ENCODE measurements at regions not wholly inside any gene's neighbourhood (a gene's known extent, or its start where the extent isn't known, plus 50 kb on each side); places are given as distances from the start of the nearest gene placed in this dataset.

- CTCF ChIA-PET, result interaction anchor here (1.9 kb wide), 1 partner anchor 146 kb away, joined by 14 read pairs; no protein-coding TSS in a partner anchor
These were observed 109.7 kb upstream of the GMDS start for GRCh38 chr6:2355150-2355549.

DNA sequence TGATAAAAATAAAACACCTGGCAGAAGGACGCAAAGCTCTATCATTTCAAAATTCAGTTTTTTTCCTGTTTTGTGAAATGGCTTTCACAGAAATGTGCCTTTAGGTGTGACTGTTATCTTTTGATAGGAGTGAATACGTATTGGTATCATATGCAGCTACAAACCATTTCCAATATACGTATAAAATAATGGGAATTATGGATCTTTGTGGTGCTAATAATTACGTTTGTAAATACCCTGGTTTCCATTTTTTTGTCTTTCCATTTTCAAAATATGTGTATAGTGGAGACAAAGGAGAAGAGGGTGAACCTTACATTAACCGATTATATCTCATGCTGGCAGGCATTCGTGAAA lies 108.7 kb upstream of the GMDS start:
- POLR2A ChIA-PET (ENCODE audit: unreplicated experiment), result no interaction called here
- no TSS peak for BruUV-seq (replicated peaks)
- H3K79me2 ChIP-seq (ENCODE audit: low read depth), result no peaks in the 10 kb centered on the region
- no peak overlapping the region for H3K4me2 ChIP-seq
- no peak for DNase-seq
- no peaks in the 10 kb centered on the region for H3K9me2 ChIP-seq (ENCODE audit: insufficient read depth)
- no peaks in the 10 kb centered on the region for H3F3A ChIP-seq (ENCODE audit: insufficient read depth, low read depth)
- no peak overlapping the region for H3K4me3 ChIP-seq
- peaks cover 6% of the 10 kb centered on the region; the same call in 1 of the 2 replicates for H3K4me1 ChIP-seq (replicated peaks; ENCODE audit: insufficient read depth)
- no peaks in the 10 kb centered on the region for H4K20me1 ChIP-seq (ENCODE audit: insufficient read depth)
- no peaks in the 10 kb centered on the region for H3K36me3 ChIP-seq (ENCODE audit: low read depth)
- CTCF ChIA-PET, result interaction anchor here (0.5 to 1.9 kb wide), 6 partner anchors 80 to 747 kb away, joined by 3 to 14 read pairs (median 4); no protein-coding TSS in a partner anchor
- no peaks in the 10 kb centered on the region for H3K27me3 ChIP-seq (ENCODE audit: insufficient read depth, low read depth)
- H3K27ac ChIP-seq, result no peak overlapping the region
- TF ChIP-seq, protein P1, sequence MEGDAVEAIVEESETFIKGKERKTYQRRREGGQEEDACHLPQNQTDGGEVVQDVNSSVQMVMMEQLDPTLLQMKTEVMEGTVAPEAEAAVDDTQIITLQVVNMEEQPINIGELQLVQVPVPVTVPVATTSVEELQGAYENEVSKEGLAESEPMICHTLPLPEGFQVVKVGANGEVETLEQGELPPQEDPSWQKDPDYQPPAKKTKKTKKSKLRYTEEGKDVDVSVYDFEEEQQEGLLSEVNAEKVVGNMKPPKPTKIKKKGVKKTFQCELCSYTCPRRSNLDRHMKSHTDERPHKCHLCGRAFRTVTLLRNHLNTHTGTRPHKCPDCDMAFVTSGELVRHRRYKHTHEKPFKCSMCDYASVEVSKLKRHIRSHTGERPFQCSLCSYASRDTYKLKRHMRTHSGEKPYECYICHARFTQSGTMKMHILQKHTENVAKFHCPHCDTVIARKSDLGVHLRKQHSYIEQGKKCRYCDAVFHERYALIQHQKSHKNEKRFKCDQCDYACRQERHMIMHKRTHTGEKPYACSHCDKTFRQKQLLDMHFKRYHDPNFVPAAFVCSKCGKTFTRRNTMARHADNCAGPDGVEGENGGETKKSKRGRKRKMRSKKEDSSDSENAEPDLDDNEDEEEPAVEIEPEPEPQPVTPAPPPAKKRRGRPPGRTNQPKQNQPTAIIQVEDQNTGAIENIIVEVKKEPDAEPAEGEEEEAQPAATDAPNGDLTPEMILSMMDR (conservative IDR thresholded peaks at IDR 0.05), result peak; percentile 23; the same call in 1 of the 2 replicates
- no peak for TF ChIP-seq EZH2 (IDR thresholded peaks at IDR 0.05; ENCODE audit: low read depth)
- no peaks in the 10 kb centered on the region for H3K9me3 ChIP-seq (ENCODE audit: insufficient read depth, low read depth)
- H2AFZ ChIP-seq, result no peak overlapping the region
- intact Hi-C loops (cut with micrococcal nuclease; ENCODE audit: unreplicated experiment), result loop anchor here (1.0 to 2.0 kb wide), 5 partner anchors 95 to 757 kb away; no protein-coding TSS in a partner anchor

More at GRCh38 chr6:2355150-2355549, 109.7 kb upstream of the GMDS start:
- no peaks in the 10 kb centered on the region for H3K9me2 ChIP-seq (ENCODE audit: insufficient read depth)
- intact Hi-C loops (cut with micrococcal nuclease; ENCODE audit: unreplicated experiment), result loop anchor here (2.0 kb wide), 3 partner anchors 94 to 758 kb away; no protein-coding TSS in a partner anchor
- H3K4me1 ChIP-seq (replicated peaks; ENCODE audit: insufficient read depth), result peaks cover 6% of the 10 kb centered on the region; the same call in 1 of the 2 replicates
- no peaks in the 10 kb centered on the region for H3K79me2 ChIP-seq (ENCODE audit: low read depth)
- H3K4me3 ChIP-seq, result no peak overlapping the region
- H3K36me3 ChIP-seq (ENCODE audit: low read depth), result no peaks in the 10 kb centered on the region
- no peaks in the 10 kb centered on the region for H4K20me1 ChIP-seq (ENCODE audit: insufficient read depth)
- no peaks in the 10 kb centered on the region for H3F3A ChIP-seq (ENCODE audit: insufficient read depth, low read depth)
- H2AFZ ChIP-seq, result no peak overlapping the region
- no peak for TF ChIP-seq EZH2 (IDR thresholded peaks at IDR 0.05; ENCODE audit: low read depth)
- TF ChIP-seq, protein P1 (conservative IDR thresholded peaks at IDR 0.05), result no peak
- no peak overlapping the region for H3K27ac ChIP-seq
- no peaks in the 10 kb centered on the region for H3K9me3 ChIP-seq (ENCODE audit: insufficient read depth, low read depth)
- H3K4me2 ChIP-seq, result no peak overlapping the region
- BruUV-seq (replicated peaks), result no TSS peak
- POLR2A ChIA-PET (ENCODE audit: unreplicated experiment), result no interaction called here
- no peaks in the 10 kb centered on the region for H3K27me3 ChIP-seq (ENCODE audit: insufficient read depth, low read depth)
- DNase-seq, result no peak

DNA sequence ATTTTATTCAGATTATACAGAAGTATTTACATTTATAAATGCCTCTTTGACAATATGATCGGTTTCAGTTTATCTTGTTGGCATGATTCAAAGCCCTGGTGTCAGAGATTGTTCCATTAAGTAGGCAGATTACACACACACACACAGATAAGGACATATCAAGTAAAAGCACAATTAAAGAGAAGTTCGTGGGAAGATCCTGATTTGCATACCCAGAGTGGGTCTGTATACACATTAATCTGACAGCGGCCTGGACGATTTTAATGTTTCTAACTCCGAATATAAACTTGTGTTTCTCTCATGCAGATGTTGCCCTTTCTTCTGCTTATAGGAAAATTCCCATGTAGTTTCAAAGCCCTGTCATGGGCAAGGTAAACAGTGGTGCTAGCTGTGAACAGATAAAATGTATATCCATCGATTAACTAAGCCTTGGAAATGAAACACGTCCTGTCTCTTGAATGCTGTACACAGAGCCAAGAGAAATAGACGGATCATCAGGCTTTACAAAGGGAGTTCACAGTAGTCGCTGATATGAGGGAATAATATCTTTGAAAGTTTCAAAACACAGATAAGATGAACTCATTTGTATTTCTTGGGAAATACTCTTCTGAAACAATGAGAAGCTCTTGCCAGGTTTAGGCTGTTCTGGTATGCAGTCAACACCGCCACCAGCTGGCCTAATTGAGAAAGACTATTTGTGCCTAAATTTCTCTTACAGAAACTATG lies 108.2 kb upstream of the GMDS start:
- no peaks in the 10 kb centered on the region for H3K79me2 ChIP-seq (ENCODE audit: low read depth)
- H3K4me1 ChIP-seq (replicated peaks; ENCODE audit: insufficient read depth), result peaks cover 6% of the 10 kb centered on the region; the same call in 1 of the 2 replicates
- H3K9me3 ChIP-seq (ENCODE audit: insufficient read depth, low read depth), result no peaks in the 10 kb centered on the region
- TF ChIP-seq EZH2 (IDR thresholded peaks at IDR 0.05; ENCODE audit: low read depth), result no peak
- TF ChIP-seq, protein P1 (conservative IDR thresholded peaks at IDR 0.05), result peak; percentile 79
- intact Hi-C loops (cut with micrococcal nuclease; ENCODE audit: unreplicated experiment), result loop anchor here (1.0 to 2.0 kb wide), 5 partner anchors 95 to 757 kb away; no protein-coding TSS in a partner anchor
- no peaks in the 10 kb centered on the region for H4K20me1 ChIP-seq (ENCODE audit: insufficient read depth)
- ChIA-PET CTCF (interaction anchor here (0.5 to 1.9 kb wide), 6 partner anchors 80 to 747 kb away, joined by 3 to 14 read pairs (median 4); no protein-coding TSS in a partner anchor), POLR2A (ENCODE audit: unreplicated experiment) (interaction anchor here (0.6 kb wide), 1 partner anchor 189 kb away, joined by 3 read pairs; no protein-coding TSS in a partner anchor)
- H3K4me3 ChIP-seq, result no peak overlapping the region
- no TSS peak for BruUV-seq (replicated peaks)
- DNase-seq, result peak; percentile 60 to 62
- no peak overlapping the region for H3K27ac ChIP-seq
- no peaks in the 10 kb centered on the region for H3K27me3 ChIP-seq (ENCODE audit: insufficient read depth, low read depth)
- H3K36me3 ChIP-seq (ENCODE audit: low read depth), result no peaks in the 10 kb centered on the region
- H2AFZ ChIP-seq, result no peak overlapping the region
- no peaks in the 10 kb centered on the region for H3F3A ChIP-seq (ENCODE audit: insufficient read depth, low read depth)
- no peak overlapping the region for H3K4me2 ChIP-seq
- no peaks in the 10 kb centered on the region for H3K9me2 ChIP-seq (ENCODE audit: insufficient read depth)
